Activated T-cell treated with anti-CD3 and anti-CD28 coated beads for 24 hours (primary cell): ENCODE measurements at regions not wholly inside any gene's neighbourhood (a gene's known extent, or its start where the extent isn't known, plus 50 kb on each side); places are given as distances from the start of the nearest gene placed in this dataset.

Source experiments
- DNase-seq: peaks from one replicate; pipeline ENCODE4 v3.0.0-alpha.2; 2020; ENCODE audit warnings: low read depth

DNA sequence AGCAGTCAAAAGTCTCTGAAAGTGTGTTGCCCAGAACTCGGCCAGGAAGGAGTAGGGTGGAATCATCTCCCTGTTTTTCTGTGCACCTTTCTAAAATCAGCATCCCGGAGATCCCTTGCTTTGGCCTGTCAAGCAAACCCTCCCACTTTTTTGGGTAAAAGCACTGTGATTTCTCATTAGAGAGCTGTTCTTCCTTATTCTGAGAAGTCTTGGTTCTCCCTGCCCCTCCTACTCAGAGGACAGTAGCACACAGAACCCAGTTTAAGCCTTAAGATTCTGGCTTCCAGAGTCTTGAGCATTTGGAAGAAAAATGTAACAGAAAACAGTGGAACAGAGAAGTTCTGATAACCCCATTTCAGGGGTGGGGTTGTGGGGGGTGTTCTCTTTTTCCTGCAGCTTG, 52.6 kb upstream of the KATNAL1 start:
- no peak for DNase-seq

DNA sequence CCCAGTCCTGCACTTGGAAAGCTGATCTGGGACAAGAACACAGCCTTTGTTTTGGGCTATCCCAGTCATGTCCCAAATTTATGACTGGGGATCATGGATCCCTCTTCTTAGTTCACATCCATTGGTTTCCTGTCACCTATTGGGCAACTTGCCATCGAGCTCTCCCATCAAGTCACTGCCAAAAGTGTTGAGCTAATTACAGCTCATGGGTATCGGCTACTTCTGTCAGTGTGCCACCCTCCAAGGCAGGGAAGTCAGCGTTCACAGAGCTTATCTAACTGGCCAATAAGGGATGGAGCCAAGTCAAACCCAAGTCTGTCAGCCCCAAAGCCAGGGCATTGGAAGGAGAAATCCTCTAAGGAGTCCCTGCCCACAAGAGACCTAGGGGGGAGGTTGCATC, 53.2 kb upstream of the KATNAL1 start:
- no peak for DNase-seq

DNA sequence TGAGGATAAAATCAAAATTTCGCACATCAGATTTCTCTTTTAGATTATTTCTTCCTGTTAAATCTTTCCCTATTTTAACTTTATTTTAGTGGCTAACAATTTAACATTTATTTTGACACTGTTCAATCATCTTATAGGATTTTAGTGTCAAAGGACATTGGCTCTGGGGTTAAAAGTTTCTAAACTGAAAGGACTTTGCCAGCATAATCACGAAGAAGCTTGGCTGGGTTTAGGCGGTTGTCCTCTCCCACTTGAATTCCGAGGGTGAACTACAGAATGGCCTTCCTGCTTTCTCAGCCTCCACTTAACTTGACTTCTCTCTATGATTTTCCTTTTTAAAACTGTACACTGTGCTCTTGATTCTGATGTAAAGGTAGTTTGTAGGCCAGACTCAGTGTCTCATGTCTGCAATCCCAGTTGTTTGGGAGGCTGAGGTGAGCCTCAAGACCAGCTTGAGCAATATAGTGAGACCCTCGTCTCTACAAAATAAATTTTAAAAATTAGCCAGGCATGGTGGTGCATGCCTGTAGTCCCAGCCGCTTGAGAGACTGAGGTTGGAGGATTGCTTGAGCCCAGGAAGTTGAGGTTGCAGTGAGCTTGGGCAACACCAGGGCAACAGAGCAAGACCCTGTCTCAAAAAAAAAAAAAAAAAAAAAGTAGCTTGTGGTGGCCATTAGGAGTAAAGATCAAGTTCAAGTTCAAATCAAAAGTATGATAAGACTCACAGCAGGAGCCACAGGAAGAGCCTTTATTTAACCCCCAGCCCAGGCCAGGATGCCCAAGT, 54.8 kb upstream of the KATNAL1 start:
- DNase-seq, result no peak

DNA sequence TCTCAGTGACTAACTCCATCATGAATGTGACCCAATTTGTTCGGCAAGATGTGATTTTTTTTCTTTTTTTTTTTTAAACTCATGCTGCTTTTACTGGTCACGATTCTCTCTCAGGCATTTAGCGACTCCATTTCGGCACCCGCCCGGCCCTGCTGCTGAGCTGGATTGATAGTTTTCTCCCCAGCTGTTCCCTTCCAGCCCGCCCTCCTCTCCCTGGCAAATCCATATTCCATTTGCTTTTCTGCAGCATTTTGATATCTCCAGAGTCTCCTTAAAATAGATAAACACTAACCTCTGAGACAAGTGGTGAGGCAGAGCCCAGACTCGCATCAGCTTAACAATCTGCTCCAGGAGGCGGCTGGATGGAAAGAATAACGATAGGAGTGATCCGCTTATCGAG, 55.5 kb upstream of the KATNAL1 start:
- no peak for DNase-seq

DNA sequence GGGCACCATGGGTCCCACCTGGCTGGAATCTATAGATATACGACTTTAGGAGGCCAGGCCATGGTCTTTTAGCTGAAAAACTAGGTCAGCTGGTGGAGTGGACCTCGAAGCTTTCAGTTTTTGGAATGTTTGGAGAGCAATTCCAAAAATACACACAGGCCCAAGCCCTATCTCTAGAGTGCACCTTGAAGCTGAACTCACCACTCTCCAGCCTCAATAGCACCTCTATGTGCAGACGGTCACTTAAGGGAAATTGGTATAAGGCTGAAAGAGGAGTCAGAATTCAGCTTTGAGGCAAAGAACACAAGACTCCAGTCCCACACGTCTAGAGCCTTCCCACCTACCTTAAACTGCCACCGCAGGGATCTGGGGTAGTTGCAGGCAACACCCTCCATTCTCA, 56.4 kb upstream of the KATNAL1 start:
- no peak for DNase-seq

DNA sequence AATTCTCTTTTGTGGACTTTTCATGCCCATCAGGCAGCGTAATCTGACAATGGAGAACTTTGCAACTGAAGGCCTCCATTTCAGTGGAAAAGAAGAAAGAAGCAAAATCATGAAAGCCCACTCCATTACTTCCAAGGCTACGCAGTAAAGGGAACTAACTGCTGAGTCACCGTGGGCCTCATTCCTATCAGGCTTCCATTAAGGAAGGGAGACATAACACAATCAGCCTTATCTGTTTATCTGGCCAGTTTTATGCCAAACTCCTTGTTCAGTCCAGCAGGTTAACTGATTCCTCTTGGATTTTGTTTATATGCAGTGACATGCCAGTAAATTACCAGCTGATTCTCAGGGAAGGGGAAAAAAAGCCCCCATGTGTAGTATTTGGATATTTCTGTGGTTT, 56.8 kb upstream of the KATNAL1 start:
- DNase-seq, result no peak

DNA sequence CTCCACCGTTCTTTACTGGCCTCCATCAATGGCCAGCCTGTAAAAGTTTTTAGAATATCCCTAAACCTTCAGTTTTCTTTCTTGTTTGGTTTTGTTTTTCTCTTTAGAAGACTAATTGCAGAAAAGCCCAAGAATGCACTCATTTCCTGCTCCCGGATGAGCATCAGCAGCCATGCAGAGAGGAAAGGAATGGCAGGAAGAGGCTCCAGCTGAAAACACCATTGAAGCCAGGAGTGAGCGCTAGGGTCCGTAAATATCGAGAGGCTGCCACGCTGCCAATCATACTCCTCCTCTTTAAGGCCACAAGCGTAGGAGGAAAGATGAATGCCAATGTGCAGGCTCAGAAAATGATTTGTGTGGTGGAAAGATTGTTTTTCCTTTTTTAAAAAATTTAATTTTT, 57.4 kb upstream of the UBE2L5 start:
- no peak for DNase-seq

DNA sequence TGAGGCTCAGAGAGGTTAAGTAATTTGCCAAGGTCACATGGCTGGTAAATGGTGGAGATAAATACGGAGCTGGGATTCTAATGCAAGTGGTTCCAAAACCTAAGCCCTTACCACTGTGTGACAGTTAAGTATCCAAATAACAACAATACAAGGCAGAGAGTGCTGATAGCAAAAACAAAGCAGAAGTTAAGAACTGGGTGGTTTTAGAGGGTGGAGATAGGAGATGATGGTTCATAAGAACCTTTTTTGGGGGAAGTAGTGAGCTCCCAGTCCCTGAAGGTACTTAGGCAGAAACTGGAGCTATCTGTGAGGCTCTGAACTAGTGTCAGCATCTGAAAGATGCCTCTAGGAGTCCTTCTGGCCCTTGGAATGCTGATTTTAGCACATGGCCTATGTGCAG, 56.2 kb upstream of the UBE2L5 start:
- no peak for DNase-seq

DNA sequence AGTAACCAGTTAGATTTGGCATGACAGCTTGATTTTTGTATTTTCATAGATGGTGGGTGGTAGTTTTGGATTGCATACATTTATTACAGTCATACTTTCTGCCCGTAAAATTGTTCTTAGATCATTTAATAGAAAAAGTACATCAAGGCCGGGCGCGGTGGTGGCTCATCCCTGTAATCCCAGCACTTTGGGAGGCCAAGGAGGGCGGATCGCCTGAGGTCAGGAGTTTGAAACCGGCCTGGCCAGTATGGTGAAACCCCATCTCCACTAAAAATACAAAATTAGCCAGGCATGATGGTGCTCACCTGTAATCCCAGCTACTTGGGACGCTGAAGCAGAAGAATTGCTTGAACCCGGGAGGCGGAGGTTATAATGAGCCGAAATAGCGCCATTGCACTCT, 55.0 kb upstream of the UBE2L5 start:
- DNase-seq, result no peak

DNA sequence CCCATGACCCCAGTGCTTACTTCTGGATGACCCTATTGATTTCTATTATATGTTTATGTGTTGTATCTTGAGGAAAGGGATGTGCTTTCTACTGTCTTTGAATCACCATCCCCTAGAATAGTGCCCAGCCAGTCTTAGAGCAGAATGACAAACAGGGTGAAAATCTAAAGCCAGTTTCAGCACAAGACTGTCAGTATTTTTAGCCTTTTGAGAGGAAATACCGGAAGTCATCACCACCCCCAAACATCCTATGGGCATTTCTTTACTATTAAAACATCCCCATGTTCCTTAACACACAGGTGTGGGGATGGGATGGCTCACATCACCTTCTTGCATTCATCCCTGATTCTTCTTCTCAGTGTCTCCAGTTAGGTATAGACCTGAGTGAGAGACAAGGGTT, 52.1 kb upstream of the UBE2L5 start:
- DNase-seq, result no peak

DNA sequence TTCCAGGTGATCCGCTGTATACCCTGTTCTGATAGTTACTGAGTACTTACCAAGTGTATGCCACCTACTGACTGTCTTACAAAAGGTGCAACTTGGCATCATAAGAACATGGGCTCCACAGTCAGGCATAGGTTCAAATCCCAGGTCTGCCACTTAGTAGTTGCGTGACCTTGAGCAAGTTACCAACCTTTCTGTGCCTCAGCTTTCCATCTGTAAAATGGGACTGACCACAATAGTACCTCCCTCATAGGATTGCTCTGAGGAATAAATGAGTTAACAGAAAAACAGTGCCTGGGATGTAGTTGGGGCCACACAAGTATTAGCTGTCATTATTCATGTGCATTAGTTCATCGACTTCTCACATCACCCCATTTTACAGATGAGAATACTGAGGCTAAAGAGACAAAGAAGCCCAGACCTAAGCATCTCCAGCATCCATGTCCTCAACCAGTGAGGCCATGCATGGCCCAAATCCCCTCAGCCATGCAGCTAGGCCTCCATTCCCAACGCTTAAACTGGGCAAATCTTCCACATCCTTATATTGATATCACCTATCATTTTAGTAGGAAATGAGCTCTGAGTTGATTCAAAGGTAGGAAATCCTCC, 51.3 kb upstream of the UBE2L5 start:
- no peak for DNase-seq

DNA sequence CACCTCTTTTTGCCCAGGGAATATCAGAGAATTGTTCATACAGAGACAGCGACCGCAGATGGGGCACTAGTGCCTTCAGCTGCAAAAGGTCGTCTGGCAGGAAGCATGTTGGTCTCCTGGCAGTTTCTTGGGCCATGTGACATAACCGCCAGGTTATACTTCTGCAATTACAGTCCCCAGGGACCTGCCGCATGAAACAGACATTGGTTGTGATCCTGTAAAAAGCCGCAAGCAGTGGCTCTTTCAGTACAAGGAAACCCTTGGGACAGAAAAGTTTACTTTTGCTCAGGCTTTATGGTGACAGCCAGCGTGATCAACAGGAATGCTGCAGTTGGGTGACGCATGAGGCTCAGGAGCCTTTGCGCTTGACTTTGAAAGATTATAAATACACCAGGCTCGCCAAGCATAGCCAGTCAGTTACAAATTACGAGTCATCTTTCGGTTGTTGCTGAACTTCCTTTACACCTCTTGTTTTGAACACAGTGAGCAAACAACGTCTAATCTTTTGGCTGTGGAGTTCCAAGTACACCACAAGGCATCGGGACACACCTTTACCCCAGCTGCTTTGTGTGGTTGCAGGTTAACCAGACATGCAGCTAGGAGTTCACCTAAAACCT, 50.5 kb upstream of the UBE2L5 start:
- DNase-seq, result peak; percentile 41
